GM23248 (cell line): ENCODE measurements at regions not wholly inside any gene's neighbourhood (a gene's known extent, or its start where the extent isn't known, plus 50 kb on each side); places are given as distances from the start of the nearest gene placed in this dataset.

Experiments used
- EZH2 ChIP-seq: fragments of 200-600 bp; sonication (generic); IDR thresholded peaks from 2 replicates; pipeline ENCODE4 v1.6.1; 2018; ENCODE audit warnings: antibody characterized with exemption, mild to moderate bottlenecking; ENCODE audit not compliant: insufficient read depth, poor library complexity, severe bottlenecking
- EZH2phosphoT487 ChIP-seq: fragments of 200-600 bp; sonication (generic); IDR thresholded peaks from 2 replicates; pipeline ENCODE4 v1.6.1; 2018; ENCODE audit warnings: antibody characterized with exemption, moderate library complexity, mild to moderate bottlenecking, low read depth; ENCODE audit not compliant: insufficient read depth

DNA sequence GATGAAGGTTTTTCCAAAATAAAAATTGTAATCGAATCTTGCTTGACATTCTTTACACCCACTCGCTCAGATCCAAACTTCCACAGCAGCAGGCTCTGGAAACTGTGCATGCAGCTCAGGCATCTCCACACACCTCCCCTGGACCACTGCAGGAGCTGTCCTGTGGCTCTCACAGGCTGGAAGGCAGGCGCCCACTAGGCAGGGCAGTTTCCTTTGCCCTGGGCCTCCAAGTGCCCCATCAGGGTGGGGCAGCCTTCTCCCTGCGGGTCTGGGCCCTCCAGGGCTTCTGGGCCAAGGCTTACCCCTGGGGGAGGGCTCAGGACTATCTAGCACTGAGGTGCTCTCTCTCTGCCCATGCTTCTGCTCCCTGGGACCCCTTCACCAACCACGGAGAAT lies 114.5 kb upstream of the RPL38 start:
- no peak for TF ChIP-seq EZH2
- TF ChIP-seq EZH2phosphoT487 = no peak
